ENCODE measurements at regions not wholly inside any gene's neighbourhood (a gene's known extent, or its start where the extent isn't known, plus 50 kb on each side); places are given as distances from the start of the nearest gene placed in this dataset.

GRCh38 chr19:28027116-28027515 is 1185.8 kb downstream of the UQCRFS1 start:
- no peak for DNase-seq (ENCODE audit: low spot score)

DNA sequence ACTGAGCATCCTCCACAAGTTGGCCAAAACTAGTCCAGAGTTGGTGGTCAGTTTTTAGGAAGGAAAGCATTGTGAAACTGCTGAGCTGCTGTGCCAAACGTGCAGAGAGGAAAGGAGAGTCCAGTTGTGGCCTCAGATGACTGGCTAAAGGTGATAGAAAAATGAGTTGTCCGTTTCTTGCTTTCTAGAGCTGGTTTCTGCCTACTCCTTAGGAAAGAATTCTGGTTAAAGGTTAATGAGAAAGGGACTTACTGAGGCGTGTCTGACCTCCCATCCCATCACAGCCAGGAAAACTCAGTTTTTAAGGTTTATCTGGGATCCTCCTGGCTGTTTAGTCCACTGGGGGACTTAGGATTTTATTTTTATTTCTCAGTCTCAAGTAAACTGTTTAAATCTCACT is 1186.3 kb downstream of the UQCRFS1 start:
- no peak for DNase-seq (ENCODE audit: low spot score)

GRCh38 chr19:28024920-28025319 is 1188.0 kb downstream of the UQCRFS1 start:
- no peak for DNase-seq (ENCODE audit: low spot score)

DNA sequence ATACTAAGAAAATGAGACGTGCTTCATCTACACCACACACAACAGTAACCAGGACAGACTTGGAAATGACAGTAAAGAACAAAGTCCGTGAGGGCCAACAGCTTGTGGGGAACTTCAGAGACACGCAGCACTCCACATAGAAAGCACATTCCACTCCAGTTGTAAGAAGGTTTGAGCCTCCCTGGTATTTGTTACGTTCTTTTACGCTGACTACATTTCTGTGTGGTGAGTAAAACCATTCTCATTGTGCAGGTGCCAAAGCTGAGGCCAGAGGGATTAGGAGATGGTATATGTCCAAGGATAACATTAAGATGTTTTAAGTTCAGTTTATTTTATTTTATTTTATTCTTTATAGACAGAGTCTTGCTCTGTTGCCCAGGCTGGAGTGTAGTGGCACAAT is 1189.9 kb downstream of the UQCRFS1 start:
- DNase-seq (ENCODE audit: low spot score), result no peak

GRCh38 chr19:28022506-28022905 is 1190.4 kb downstream of the UQCRFS1 start:
- DNase-seq (ENCODE audit: low spot score), result no peak

- DNase-seq (ENCODE audit: low spot score), result no peak
Observed at GRCh38 chr19:28021259-28022185, 1191.4 kb downstream of the UQCRFS1 start.

DNA sequence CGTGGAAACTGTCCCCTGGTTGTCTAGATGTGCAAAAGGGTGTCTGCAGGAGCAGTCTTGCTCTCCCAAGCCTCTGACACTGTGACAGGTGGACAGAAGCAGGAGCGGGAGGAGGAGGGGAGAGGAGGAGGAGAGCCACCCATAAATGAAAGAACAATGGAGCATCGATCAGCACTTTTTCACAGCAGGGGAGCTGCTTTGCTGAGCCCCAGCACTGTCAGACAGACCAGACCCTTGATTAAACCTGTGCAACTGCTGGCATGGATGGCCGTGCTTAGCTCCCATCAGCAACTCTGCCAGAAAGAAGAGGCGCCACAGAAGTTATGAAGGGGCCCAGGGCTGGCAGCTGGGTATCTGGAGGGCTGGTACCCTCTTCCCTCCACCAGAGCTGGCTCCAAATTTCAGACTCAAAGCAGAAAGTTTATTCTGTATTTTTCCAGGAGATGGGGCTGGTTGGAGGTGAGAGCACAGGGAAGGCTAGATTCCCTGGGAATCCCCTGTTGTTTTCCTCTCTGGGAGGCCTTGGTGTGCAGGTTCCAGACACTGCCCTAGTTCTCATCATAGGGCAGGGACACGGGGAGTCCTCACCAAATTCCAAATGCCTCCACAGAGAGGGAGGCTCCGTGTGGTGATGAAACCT is 1192.2 kb downstream of the UQCRFS1 start:
- DNase-seq (ENCODE audit: low spot score), result no peak

DNA sequence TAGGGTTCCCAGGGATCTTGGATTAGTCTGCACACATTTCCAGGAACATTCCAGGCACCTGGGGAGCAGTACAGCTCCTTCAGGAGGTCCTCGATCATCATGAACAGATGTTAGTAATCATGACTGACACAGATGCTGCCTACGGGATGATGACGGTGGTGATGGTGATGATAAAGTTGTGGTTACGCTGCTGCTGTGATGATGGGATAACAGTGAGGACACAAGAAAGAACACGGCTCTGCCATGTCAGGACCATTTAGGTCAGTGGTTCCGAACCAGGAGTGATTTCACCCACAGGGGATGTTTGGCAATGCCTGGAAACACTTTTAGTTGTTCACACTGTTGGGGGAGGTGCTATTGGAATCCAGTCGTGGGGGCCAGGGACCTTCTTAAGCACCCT is 1193.0 kb downstream of the UQCRFS1 start:
- DNase-seq (ENCODE audit: low spot score), result no peak

DNA sequence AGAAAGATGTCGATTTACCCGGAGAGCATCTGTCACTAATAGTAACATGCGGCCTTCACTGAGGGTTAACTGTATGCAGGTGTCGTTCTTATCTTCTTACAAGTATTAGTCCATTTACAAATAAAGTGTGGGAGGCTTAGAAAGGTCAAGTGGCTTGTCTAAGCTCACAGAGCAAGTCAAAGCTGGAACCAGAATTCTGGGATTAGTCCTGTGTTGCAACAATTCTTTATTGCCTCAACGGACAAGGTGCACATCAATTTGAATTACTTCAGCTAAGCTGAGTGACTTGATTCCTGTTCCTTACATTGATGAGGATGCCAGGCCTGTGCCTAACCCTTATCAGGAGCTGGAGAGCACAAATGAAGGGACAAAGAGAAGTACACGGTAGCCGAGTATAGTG is 1193.6 kb downstream of the UQCRFS1 start:
- no peak for DNase-seq (ENCODE audit: low spot score)

- no peak for DNase-seq (ENCODE audit: low spot score)
Observed at GRCh38 chr19:28018499-28018898, 1194.5 kb downstream of the UQCRFS1 start.

- DNase-seq (ENCODE audit: low spot score), result no peak
Observed at GRCh38 chr19:28014615-28015405, 1198.1 kb downstream of the UQCRFS1 start.

DNA sequence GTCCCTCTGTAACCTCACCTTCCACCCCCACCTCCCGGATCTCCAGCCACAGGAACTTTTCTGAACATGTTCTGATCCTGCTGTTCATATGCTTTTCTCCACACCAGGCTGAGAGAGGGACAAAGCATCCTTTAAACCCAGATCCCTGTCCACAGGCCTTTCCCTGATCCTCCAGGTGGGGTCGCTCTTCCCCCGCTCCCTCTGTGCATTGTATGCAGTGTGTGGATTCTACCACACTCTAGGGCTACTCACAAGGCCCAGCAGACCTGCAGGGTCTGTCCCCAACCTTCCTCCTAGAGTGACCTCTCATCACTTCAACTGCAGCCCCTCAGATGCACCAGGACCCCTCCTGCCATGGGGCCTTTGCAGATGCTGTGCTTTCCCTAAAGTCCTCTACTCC is 1200.6 kb downstream of the UQCRFS1 start:
- peak; percentile 39 for DNase-seq (ENCODE audit: low spot score)

GRCh38 chr19:28010656-28011055 is 1202.3 kb downstream of the UQCRFS1 start:
- no peak for DNase-seq (ENCODE audit: low spot score)

DNA sequence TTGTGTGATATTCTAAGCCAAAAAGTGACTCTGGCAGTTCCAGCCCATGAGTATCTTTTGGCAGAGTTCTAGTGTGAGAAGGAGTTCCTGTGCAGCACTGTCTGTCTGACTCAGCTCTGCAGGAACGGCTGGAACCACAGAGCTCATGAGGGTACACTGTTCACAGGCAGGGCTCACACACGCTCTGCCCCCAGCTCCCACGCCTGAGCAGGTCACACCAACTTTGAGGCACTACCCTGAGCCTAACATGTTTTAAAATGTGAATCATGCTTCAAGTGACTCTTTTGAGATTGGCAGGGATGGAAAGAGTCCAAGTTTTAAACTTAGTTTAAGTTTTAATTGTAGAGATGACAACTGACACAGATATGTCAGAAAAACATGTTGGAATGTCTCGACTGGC is 1203.3 kb downstream of the UQCRFS1 start:
- no peak for DNase-seq (ENCODE audit: low spot score)

GRCh38 chr19:28008695-28009094 is 1204.3 kb downstream of the UQCRFS1 start:
- no peak for DNase-seq (ENCODE audit: low spot score)

DNA sequence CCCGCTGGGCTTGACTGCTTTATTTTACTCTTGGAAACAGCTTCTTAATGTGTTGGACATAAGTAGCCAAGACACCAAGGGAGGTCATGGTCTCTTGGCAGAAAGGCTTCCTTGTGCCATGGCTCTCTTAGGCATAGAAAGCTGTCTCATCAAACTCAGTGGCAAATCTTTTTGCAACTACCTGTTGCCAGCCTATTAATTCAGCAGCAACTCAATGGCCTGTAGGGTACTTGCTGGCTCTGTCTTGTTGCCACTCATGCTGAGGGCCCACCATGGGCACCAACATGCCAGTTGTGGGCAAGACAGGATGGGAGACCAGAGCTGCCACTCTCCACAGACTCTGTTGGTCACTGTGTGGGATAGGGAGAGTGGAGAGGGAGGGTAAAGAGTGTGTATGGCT is 1209.4 kb downstream of the UQCRFS1 start:
- DNase-seq (ENCODE audit: low spot score), result no peak

DNA sequence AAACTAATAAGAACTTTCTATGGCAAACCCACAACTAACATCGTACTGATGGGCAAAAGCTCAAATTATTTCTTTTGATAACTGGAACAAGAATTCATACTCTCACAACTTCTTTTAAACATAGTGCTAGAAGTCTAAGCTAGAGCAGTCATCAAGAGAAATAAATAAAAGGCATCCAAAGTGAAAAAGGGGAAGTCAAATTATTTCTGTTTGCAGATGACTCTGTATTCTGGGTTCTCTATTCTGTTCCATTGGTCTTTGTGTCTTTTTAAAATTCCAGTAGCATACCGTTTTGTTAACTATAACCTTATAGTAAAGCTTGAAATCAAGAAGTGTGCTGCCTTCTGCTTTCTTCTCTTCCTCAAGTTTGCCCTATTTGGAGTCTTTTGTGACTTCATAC is 1215.9 kb downstream of the UQCRFS1 start:
- no peak for DNase-seq (ENCODE audit: low spot score)

- no peak for DNase-seq (ENCODE audit: low spot score)
Observed at GRCh38 chr19:27993619-27994570, 1219.1 kb downstream of the UQCRFS1 start.

DNA sequence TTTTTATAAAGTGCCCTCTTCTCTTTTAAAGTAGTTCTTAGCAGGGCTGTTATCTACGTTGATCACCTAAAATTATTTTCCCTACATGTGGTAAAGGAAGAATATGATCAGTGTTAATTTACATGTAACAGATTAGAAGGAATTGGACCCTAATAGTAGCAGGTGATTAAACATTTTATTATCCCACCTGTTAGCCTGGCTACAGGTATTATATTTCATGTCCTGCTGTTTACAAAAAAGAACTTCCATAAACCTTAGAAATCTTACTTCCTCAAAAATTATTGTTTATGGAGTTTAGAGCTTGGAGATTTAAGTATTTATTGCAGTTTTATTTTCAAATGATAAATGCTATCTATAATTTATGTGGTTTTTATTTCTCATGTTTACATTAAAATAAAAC is 1226.7 kb downstream of the UQCRFS1 start:
- DNase-seq (ENCODE audit: low spot score), result no peak

- DNase-seq (ENCODE audit: low spot score), result no peak
Observed at GRCh38 chr19:27975419-27976005, 1237.4 kb downstream of the UQCRFS1 start.

- DNase-seq (ENCODE audit: low spot score), result peak; percentile 64
Observed at GRCh38 chr19:27974082-27974513, 1238.9 kb downstream of the UQCRFS1 start.

Measured in HT-29 (cell line).